ENCODE measurements at regions not wholly inside any gene's neighbourhood (a gene's known extent, or its start where the extent isn't known, plus 50 kb on each side); places are given as distances from the start of the nearest gene placed in this dataset.

DNA sequence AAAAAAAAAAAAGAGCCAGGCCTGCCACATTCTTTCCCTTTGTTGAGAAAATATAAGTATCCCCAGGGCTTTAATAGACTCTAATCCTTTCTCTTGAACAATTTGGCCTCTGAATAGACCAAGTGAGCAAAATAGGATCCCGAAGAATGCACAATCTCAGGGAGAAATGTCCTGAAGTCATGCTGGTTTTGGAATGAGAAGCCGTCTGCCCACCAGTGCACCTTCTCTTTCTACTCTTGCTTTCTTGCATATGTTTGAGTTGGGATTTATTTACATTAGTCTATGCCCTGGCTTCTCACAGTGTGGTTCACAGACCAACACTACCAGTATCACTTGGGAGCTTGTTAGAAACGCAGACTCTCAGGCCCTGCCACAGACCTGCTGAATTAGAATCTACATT, 153.0 kb downstream of the ZNF621 start:
- TF ChIP-seq, protein P1, sequence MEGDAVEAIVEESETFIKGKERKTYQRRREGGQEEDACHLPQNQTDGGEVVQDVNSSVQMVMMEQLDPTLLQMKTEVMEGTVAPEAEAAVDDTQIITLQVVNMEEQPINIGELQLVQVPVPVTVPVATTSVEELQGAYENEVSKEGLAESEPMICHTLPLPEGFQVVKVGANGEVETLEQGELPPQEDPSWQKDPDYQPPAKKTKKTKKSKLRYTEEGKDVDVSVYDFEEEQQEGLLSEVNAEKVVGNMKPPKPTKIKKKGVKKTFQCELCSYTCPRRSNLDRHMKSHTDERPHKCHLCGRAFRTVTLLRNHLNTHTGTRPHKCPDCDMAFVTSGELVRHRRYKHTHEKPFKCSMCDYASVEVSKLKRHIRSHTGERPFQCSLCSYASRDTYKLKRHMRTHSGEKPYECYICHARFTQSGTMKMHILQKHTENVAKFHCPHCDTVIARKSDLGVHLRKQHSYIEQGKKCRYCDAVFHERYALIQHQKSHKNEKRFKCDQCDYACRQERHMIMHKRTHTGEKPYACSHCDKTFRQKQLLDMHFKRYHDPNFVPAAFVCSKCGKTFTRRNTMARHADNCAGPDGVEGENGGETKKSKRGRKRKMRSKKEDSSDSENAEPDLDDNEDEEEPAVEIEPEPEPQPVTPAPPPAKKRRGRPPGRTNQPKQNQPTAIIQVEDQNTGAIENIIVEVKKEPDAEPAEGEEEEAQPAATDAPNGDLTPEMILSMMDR (IDR thresholded peaks at IDR 0.05; ENCODE audit: insufficient read depth, low read depth, low read length), result no peak
- TF ChIP-seq EZH2 (IDR thresholded peaks at IDR 0.05; ENCODE audit: insufficient read depth, low read length), result no peak
